Right lobe of liver (tissue), 6 donors: ENCODE measurements at regions not wholly inside any gene's neighbourhood (a gene's known extent, or its start where the extent isn't known, plus 50 kb on each side); places are given as distances from the start of the nearest gene placed in this dataset.

ENCODE experiments used
- ATAC-seq, 4 donors: fragments of 200-7000 bp; cut with Tn5 transposase; one replicate each; pipeline ENCODE4 v1.9.1; 2020; ENCODE audit warnings: mild to moderate bottlenecking in 4 of 4, moderate library complexity in 4 of 4
- DNase-seq, 3 donors: peaks; one replicate each; pipeline ENCODE4 v3.0.0-alpha.2; 2020
- H3K27ac ChIP-seq, 3 donors: fragments of 200-600 bp; one replicate each; pipeline ENCODE4 v1.8.0; 2022
- H3K27me3 ChIP-seq, 2 donors: fragments of 200-600 bp; one replicate each; pipeline ENCODE4 v1.8.0; 2022
- H3K36me3 ChIP-seq, 4 donors: fragments of 200-600 bp; sonication (generic) in 1 of 4; one replicate each; pipeline versions ENCODE4 v1.5.1 to v1.8.0; 2017 to 2022; ENCODE audit warnings: control low read depth in 1 of 4
- H3K4me1 ChIP-seq, 4 donors: fragments of 200-600 bp; sonication (generic) in 1 of 4; one replicate each; pipeline versions ENCODE4 v1.5.1 to v1.8.0; 2017 to 2022; ENCODE audit warnings: control low read depth in 1 of 4
- H3K4me3 ChIP-seq, 3 donors: fragments of 200-600 bp; one replicate each; pipeline ENCODE4 v1.8.0; 2022
- H3K9me3 ChIP-seq, 4 donors: fragments of 200-600 bp; sonication (generic) in 1 of 4; one replicate each; pipeline versions ENCODE4 v1.5.1 to v1.8.0; 2017 to 2022; ENCODE audit warnings: control low read depth in 1 of 4
- CTCF ChIP-seq, 4 donors: fragments of 200-600 bp in 3 of 4; fragments of 450-650 bp in 1 of 4; IDR thresholded peaks; one replicate each; pipeline versions ENCODE4 v1.5.1 to v1.8.0; 2016 to 2022; ENCODE audit warnings: antibody characterized with exemption in 4 of 4, mild to moderate bottlenecking in 2 of 4
- POLR2A ChIP-seq: fragments of 450-650 bp; IDR thresholded peaks from one replicate; pipeline ENCODE4 v1.6.1; 2017; ENCODE audit warnings: antibody characterized with exemption, mild to moderate bottlenecking
- WGBS: methylation state at CpG from one replicate; pipeline ENCODE4 v1.1.6; 2018; ENCODE audit warnings: low coverage, low lambda C conversion rate; ENCODE audit not compliant: insufficient coverage; ENCODE audit errors: missing lambda C conversion rate; 5-methylcytosine and 5-hydroxymethylcytosine counted together
- intact Hi-C, 2 donors: fragments of 100-400 bp; cut with DNase I; formaldehyde crosslinking; loops; one replicate each; pipeline versions ENCODE4 v1.11.2 to v1.14.1; 2022
- donor health status: DM: no; HTN: yes; CAD: no.
- donor health status: DM: no; HTN: no; CAD: no.
- donor health status: DM: no; HTN: no; CAD: no.
- donor health status: DM: no; HTN: yes; CAD: no.
- donor health status: DM: no; HTN: yes; CAD: no.

GRCh38 chr9:23117616-23118015 is 671.0 kb downstream of the DMRTA1 start:
- no peak for DNase-seq
- H3K27me3 ChIP-seq = no peaks in the 10 kb centered on the region
- ATAC-seq = no peak
- no peaks in the 10 kb centered on the region for H3K36me3 ChIP-seq
- no peak overlapping the region for H3K4me3 ChIP-seq
- H3K27ac ChIP-seq = no peak overlapping the region
- 89% methylated on average over 2 of the region's 2 CpGs for WGBS
- no peaks in the 10 kb centered on the region for H3K4me1 ChIP-seq
- intact Hi-C loops = no loop called here
- H3K9me3 ChIP-seq = no peaks in the 10 kb centered on the region
- TF ChIP-seq POLR2A (no peak), CTCF (IDR thresholded peaks at IDR 0.05) (no peak)

- Histone ChIP-seq H3K27ac (no peak overlapping the region), H3K27me3 (no peaks in the 10 kb centered on the region), H3K4me1 (no peaks in the 10 kb centered on the region), H3K36me3 (no peaks in the 10 kb centered on the region), H3K4me3 (no peak overlapping the region), H3K9me3 (no peaks in the 10 kb centered on the region)
- DNase-seq (no peak), ATAC-seq (no peak)
- intact Hi-C loops = no loop called here
- TF ChIP-seq CTCF (IDR thresholded peaks at IDR 0.05) = no peak
- no peak for TF ChIP-seq POLR2A
- whole genome bisulfite sequencing = 63% methylated on average over 3 of the region's 3 CpGs
Observed at GRCh38 chr9:23120630-23121029, 674.0 kb downstream of the DMRTA1 start.

GRCh38 chr9:23123048-23123632 is 676.5 kb downstream of the DMRTA1 start:
- peak; percentile 60 to 73 (median 72) for TF ChIP-seq CTCF (IDR thresholded peaks at IDR 0.05)
- TF ChIP-seq POLR2A = no peak
- Histone ChIP-seq H3K27ac (no peak overlapping the region), H3K27me3 (no peaks in the 10 kb centered on the region), H3K4me1 (no peaks in the 10 kb centered on the region), H3K9me3 (no peaks in the 10 kb centered on the region), H3K36me3 (no peaks in the 10 kb centered on the region), H3K4me3 (no peak overlapping the region)
- DNase-seq = peak in 1 of 3 donors; percentile 24
- intact Hi-C loops = no loop called here
- WGBS = 63% methylated on average over 5 of the region's 5 CpGs
- ATAC-seq = peak; percentile 57 to 80 (median 68)

GRCh38 chr9:23145467-23145866 is 680.6 kb downstream of the ELAVL2 start:
- no peaks in the 10 kb centered on the region for H3K4me1 ChIP-seq
- no peak for ATAC-seq
- H3K27me3 ChIP-seq = no peaks in the 10 kb centered on the region
- no CpG with 5 or more reads among the region's 1 CpG for WGBS
- H3K9me3 ChIP-seq = no peaks in the 10 kb centered on the region
- no peak overlapping the region for H3K4me3 ChIP-seq
- TF ChIP-seq CTCF (IDR thresholded peaks at IDR 0.05) (no peak), POLR2A (no peak)
- DNase-seq = no peak
- intact Hi-C loops = no loop called here
- H3K36me3 ChIP-seq = no peaks in the 10 kb centered on the region
- H3K27ac ChIP-seq = no peak overlapping the region

DNA sequence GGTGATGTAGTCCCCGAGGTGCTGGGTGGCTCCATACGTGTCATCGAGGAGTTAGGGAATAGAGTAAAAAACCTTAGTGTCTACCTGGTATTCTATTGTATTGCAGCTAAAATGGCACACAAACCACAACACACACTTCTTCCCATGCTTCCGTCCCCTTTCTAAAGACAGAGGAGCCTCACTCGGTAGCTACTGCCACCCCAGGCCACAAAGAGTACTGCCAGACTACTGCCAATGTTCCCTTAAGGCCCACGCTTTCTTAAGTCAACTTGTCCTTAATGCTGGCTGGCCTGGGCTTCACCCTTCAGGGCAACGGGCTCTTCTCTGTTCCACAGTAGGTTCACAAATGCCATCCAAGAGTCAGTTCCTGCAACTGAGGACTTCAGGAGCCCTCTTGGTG is 673.0 kb downstream of the ELAVL2 start:
- no peaks in the 10 kb centered on the region for H3K36me3 ChIP-seq
- intact Hi-C loops = no loop called here
- no peaks in the 10 kb centered on the region for H3K9me3 ChIP-seq
- 89% methylated on average over 5 of the region's 7 CpGs for WGBS
- DNase-seq (no peak), ATAC-seq (no peak)
- no peak overlapping the region for H3K4me3 ChIP-seq
- TF ChIP-seq CTCF (IDR thresholded peaks at IDR 0.05) (no peak), POLR2A (no peak)
- peaks cover 0 to 11% (median 0%) of the 10 kb centered on the region in 4 donors for H3K4me1 ChIP-seq
- no peak overlapping the region for H3K27ac ChIP-seq
- no peaks in the 10 kb centered on the region for H3K27me3 ChIP-seq
